ENCODE measurements at regions not wholly inside any gene's neighbourhood (a gene's known extent, or its start where the extent isn't known, plus 50 kb on each side); places are given as distances from the start of the nearest gene placed in this dataset.

DNA sequence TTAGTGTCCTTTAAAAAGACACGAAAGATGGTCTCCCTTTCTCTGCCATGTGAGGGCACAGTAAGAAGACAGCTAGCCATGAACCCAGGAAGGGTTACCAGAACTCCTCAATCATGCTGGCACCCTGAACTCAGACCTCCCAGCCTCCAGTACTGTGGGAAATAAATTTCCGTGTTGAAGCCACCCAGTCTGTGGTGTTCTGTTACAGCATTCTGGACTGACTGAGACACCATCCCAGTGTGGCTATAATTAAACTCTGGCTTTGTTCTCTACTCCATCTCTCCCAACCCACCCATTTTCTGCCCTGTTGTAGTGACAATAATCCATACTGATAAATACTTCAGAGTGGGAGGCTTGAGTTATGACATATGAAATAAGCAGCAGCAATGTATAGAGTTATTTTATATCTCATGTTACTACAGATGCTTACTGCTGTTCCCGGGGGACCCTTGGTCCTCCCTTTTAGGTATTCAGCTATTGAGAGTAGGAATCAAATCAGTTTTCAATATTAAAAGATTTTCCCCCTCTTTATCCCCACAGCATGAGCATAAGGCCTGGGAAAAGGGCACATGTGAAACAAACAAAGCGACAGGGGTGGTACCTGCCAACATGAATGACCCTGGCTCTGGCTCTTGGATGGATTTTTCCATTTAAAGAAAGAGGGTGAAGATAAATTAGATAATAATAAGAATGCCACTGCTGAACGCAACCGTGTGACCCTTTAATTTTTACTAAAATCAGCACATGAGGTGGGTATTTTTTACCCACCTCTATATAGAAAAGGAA, 224.3 kb upstream of the SLC35B3 start:
- H3K4me3 ChIP-seq (ENCODE audit: insufficient read depth, low read depth, low read length) = no peak overlapping the region
- no peaks in the 10 kb centered on the region for H3K36me3 ChIP-seq (replicated peaks; ENCODE audit: control insufficient read depth, insufficient read depth, low read length)
- H3K27me3 ChIP-seq (ENCODE audit: control insufficient read depth, insufficient read depth, low read length) = no peaks in the 10 kb centered on the region
- DNase-seq = no peak

DNA sequence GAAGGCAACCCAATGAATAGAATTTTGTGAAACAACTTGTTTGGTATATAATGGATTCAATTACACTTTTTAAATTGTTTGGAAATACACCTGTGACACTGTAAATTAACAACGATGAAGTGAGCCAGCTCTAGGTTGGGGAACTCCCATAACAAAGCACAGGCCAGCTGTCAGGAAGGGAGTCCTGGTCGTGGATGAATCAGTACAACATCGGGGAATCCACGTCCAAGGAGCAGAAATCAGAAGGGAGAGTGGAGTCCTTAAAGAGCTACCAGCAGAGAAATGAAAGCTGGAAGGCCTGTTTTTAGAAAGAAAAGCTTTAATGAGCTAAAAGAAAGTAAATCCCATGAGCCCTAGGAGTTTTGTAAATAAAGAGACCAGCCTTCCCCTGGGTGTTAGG, 223.1 kb upstream of the SLC35B3 start:
- H3K4me3 ChIP-seq (ENCODE audit: insufficient read depth, low read depth, low read length) = no peak overlapping the region
- H3K36me3 ChIP-seq (replicated peaks; ENCODE audit: control insufficient read depth, insufficient read depth, low read length) = no peaks in the 10 kb centered on the region
- DNase-seq = no peak
- H3K27me3 ChIP-seq (ENCODE audit: control insufficient read depth, insufficient read depth, low read length) = no peaks in the 10 kb centered on the region

GRCh38 chr6:8657522-8657921, 222.2 kb upstream of the SLC35B3 start:
- Histone ChIP-seq H3K4me3 (ENCODE audit: insufficient read depth, low read depth, low read length) (no peak overlapping the region), H3K27me3 (ENCODE audit: control insufficient read depth, insufficient read depth, low read length) (no peaks in the 10 kb centered on the region), H3K36me3 (replicated peaks; ENCODE audit: control insufficient read depth, insufficient read depth, low read length) (no peaks in the 10 kb centered on the region)
- DNase-seq = no peak

- Histone ChIP-seq H3K4me3 (ENCODE audit: insufficient read depth, low read depth, low read length) (no peak overlapping the region), H3K27me3 (ENCODE audit: control insufficient read depth, insufficient read depth, low read length) (no peaks in the 10 kb centered on the region), H3K36me3 (replicated peaks; ENCODE audit: control insufficient read depth, insufficient read depth, low read length) (no peaks in the 10 kb centered on the region)
- no peak for DNase-seq
These were observed 220.5 kb upstream of the SLC35B3 start for GRCh38 chr6:8655670-8656454.

DNA sequence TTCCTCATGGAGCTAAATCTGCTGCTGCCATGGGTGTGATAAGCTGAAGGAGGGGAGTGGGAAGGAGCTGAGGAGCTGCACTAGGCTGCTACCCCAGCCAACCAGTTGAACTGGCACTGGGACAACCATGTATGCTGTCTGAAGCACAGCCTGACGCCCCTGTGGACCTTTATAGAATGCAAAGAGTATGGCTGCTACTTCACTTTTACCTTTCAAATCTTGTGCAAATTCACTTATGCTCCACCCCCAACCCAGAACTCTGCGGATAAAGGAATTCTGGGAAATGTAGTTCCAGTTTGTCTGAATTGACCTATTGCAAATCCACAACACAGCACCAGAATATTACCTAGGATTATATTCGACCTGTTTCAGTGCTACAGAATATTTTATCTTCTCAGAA, 217.4 kb upstream of the SLC35B3 start:
- no peak overlapping the region for H3K4me3 ChIP-seq (ENCODE audit: insufficient read depth, low read depth, low read length)
- DNase-seq = no peak
- no peaks in the 10 kb centered on the region for H3K27me3 ChIP-seq (ENCODE audit: control insufficient read depth, insufficient read depth, low read length)
- no peaks in the 10 kb centered on the region for H3K36me3 ChIP-seq (replicated peaks; ENCODE audit: control insufficient read depth, insufficient read depth, low read length)

DNA sequence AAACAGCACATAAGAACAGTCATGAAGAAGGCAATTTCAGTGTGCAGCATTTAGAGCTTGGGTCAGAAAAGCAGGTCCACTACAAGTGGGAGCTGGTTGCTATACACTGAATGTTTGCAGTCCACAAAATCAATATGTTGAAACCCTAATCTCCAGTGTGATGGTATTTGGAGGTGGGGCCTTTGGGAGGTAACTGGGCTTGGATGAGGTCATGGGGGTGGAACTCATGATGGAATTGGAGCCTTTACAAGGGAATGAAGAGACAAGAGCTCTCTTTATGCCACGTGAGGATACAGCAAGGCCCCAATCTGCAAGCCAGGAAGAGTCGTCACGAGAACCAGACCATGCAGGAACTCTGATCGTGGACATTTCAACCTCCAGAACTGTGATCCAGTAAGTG, 216.7 kb upstream of the SLC35B3 start:
- no peak for DNase-seq
- Histone ChIP-seq H3K27me3 (ENCODE audit: control insufficient read depth, insufficient read depth, low read length) (no peaks in the 10 kb centered on the region), H3K36me3 (replicated peaks; ENCODE audit: control insufficient read depth, insufficient read depth, low read length) (no peaks in the 10 kb centered on the region), H3K4me3 (ENCODE audit: insufficient read depth, low read depth, low read length) (no peak overlapping the region)

- Histone ChIP-seq H3K27me3 (ENCODE audit: control insufficient read depth, insufficient read depth, low read length) (no peaks in the 10 kb centered on the region), H3K36me3 (replicated peaks; ENCODE audit: control insufficient read depth, insufficient read depth, low read length) (no peaks in the 10 kb centered on the region), H3K4me3 (ENCODE audit: insufficient read depth, low read depth, low read length) (no peak overlapping the region)
- DNase-seq = no peak
These were observed 209.9 kb upstream of the SLC35B3 start for GRCh38 chr6:8645212-8645611.

DNA sequence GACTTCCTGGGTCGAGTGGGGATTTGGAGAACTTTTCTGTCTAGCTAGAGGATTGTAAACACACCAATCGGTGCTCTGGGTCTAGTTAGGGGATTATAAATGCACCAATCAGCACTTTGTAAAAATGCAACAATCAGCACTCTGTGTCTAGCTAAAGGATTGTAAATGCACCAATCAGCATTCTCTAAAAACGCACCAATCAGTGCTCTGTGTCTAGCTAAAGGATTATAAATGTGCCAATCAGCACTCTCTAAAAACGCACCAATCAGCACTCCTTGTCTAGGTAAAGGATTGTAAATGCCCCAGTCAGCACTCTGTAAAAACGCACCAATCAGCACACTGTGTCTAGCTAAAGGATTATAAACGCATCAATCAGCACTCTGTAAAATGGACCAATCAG, 209.0 kb upstream of the SLC35B3 start:
- no peaks in the 10 kb centered on the region for H3K27me3 ChIP-seq (ENCODE audit: control insufficient read depth, insufficient read depth, low read length)
- H3K4me3 ChIP-seq (ENCODE audit: insufficient read depth, low read depth, low read length) = no peak overlapping the region
- no peak for DNase-seq
- H3K36me3 ChIP-seq (replicated peaks; ENCODE audit: control insufficient read depth, insufficient read depth, low read length) = no peaks in the 10 kb centered on the region

GRCh38 chr6:8642854-8643253, 207.5 kb upstream of the SLC35B3 start:
- H3K27me3 ChIP-seq (ENCODE audit: control insufficient read depth, insufficient read depth, low read length) = no peaks in the 10 kb centered on the region
- no peak overlapping the region for H3K4me3 ChIP-seq (ENCODE audit: insufficient read depth, low read depth, low read length)
- no peaks in the 10 kb centered on the region for H3K36me3 ChIP-seq (replicated peaks; ENCODE audit: control insufficient read depth, insufficient read depth, low read length)
- no peak for DNase-seq

GRCh38 chr6:8642131-8642530, 206.8 kb upstream of the SLC35B3 start:
- Histone ChIP-seq H3K4me3 (ENCODE audit: insufficient read depth, low read depth, low read length) (no peak overlapping the region), H3K36me3 (replicated peaks; ENCODE audit: control insufficient read depth, insufficient read depth, low read length) (no peaks in the 10 kb centered on the region), H3K27me3 (ENCODE audit: control insufficient read depth, insufficient read depth, low read length) (no peaks in the 10 kb centered on the region)
- no peak for DNase-seq

DNA sequence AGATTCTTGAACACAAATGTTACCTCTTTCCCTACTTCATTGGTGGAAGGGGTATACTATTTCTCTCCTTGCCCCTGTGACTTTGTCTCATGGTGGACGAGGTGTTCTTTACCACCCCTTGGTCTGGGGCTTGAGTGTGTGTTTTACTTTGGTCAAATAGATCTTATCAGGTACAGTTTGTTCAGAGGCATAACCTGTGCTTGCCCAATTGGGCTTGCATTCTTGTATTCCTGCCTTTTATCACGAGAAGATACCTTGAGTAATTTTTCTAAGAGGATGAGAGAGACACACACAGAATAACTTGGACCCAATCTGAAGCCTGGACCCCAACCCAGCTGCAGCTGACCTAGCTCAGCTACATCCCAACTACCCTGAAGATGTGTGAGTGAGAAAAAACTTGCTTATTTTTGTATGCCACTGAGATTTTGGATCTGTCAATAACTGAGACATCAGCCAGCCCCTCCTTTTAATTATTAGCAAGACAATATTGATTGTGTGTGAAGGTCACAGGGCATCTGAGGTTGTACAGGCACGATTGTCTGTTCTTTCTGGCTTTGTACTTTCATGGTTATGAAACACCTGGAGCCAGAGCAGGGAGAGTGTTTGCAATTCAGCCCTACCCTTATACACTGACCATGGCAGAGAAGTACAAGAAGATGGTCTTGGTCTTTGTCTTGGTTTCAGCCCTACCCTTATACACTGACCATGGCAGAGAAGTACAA, 204.7 kb upstream of the SLC35B3 start:
- Histone ChIP-seq H3K36me3 (replicated peaks; ENCODE audit: control insufficient read depth, insufficient read depth, low read length) (no peaks in the 10 kb centered on the region), H3K27me3 (ENCODE audit: control insufficient read depth, insufficient read depth, low read length) (no peaks in the 10 kb centered on the region), H3K4me3 (ENCODE audit: insufficient read depth, low read depth, low read length) (no peak overlapping the region)
- no peak for DNase-seq

- Histone ChIP-seq H3K4me3 (ENCODE audit: insufficient read depth, low read depth, low read length) (no peak overlapping the region), H3K27me3 (ENCODE audit: control insufficient read depth, insufficient read depth, low read length) (no peaks in the 10 kb centered on the region), H3K36me3 (replicated peaks; ENCODE audit: control insufficient read depth, insufficient read depth, low read length) (no peaks in the 10 kb centered on the region)
- DNase-seq = no peak
These were observed 202.7 kb upstream of the SLC35B3 start for GRCh38 chr6:8637896-8638597.

- Histone ChIP-seq H3K4me3 (ENCODE audit: insufficient read depth, low read depth, low read length) (no peak overlapping the region), H3K27me3 (ENCODE audit: control insufficient read depth, insufficient read depth, low read length) (no peaks in the 10 kb centered on the region), H3K36me3 (replicated peaks; ENCODE audit: control insufficient read depth, insufficient read depth, low read length) (no peaks in the 10 kb centered on the region)
- no peak for DNase-seq
These were observed 198.4 kb upstream of the SLC35B3 start for GRCh38 chr6:8633762-8634161.

- no peak for DNase-seq
These were observed 193.4 kb upstream of the SLC35B3 start for GRCh38 chr6:8628736-8629135.

More at GRCh38 chr6:8628736-8629135, 193.4 kb upstream of the SLC35B3 start:
- Histone ChIP-seq H3K27me3 (ENCODE audit: control insufficient read depth, insufficient read depth, low read length) (no peaks in the 10 kb centered on the region), H3K4me3 (ENCODE audit: insufficient read depth, low read depth, low read length) (no peak overlapping the region), H3K36me3 (replicated peaks; ENCODE audit: control insufficient read depth, insufficient read depth, low read length) (no peaks in the 10 kb centered on the region)

All from H7 (cell line).